H4 (cell line): ENCODE measurements at regions not wholly inside any gene's neighbourhood (a gene's known extent, or its start where the extent isn't known, plus 50 kb on each side); places are given as distances from the start of the nearest gene placed in this dataset.
A peak's percentile ranks its signal among the peaks of the same experiment; 100 is the strongest.
"Not testable (repeated sequence)": the region's sequence is repeated elsewhere in the genome, so short reads cannot be mapped to it uniquely, and the experiment has no call there.

Source experiments
- DNase-seq: peaks from one replicate; pipeline ENCODE4 v3.0.0-alpha.2; 2015; ENCODE audit warnings: low spot score

- DNase-seq = no peak
Measured at GRCh38 chr5:13346401-13346800, 598.1 kb downstream of the DNAH5 start.

GRCh38 chr5:13339093-13339492 lies 605.4 kb downstream of the DNAH5 start:
- no peak for DNase-seq

- DNase-seq = not testable (repeated sequence)
Measured at GRCh38 chr5:13335026-13335425, 609.5 kb downstream of the DNAH5 start.

GRCh38 chr5:13331585-13331984 lies 612.9 kb downstream of the DNAH5 start:
- DNase-seq = no peak

GRCh38 chr5:13328316-13328715 lies 616.2 kb downstream of the DNAH5 start:
- DNase-seq = no peak

- no peak for DNase-seq
Measured at GRCh38 chr5:13325765-13326164, 618.7 kb downstream of the DNAH5 start.

- DNase-seq = no peak
Measured at GRCh38 chr5:13322769-13323168, 621.7 kb downstream of the DNAH5 start.

GRCh38 chr5:13317654-13318053 lies 626.8 kb downstream of the DNAH5 start:
- DNase-seq = no peak

- DNase-seq = no peak
Measured at GRCh38 chr5:13316176-13316575, 628.3 kb downstream of the DNAH5 start.

GRCh38 chr5:13307480-13307879 lies 637.0 kb downstream of the DNAH5 start:
- DNase-seq = no peak

- no peak for DNase-seq
Measured at GRCh38 chr5:13303445-13303844, 641.0 kb downstream of the DNAH5 start.

- DNase-seq = no peak
Measured at GRCh38 chr5:13278811-13279210, 665.7 kb downstream of the DNAH5 start.

- DNase-seq = peak; percentile 10
Measured at GRCh38 chr5:13278148-13278547, 666.3 kb downstream of the DNAH5 start.

GRCh38 chr5:13276156-13276555 lies 668.3 kb downstream of the DNAH5 start:
- no peak for DNase-seq

GRCh38 chr5:13263701-13264100 lies 680.8 kb downstream of the DNAH5 start:
- DNase-seq = no peak

- DNase-seq = no peak
Measured at GRCh38 chr5:13253111-13253510, 691.4 kb downstream of the DNAH5 start.

- DNase-seq = no peak
Measured at GRCh38 chr5:13252699-13253098, 691.8 kb downstream of the DNAH5 start.

GRCh38 chr5:13251623-13252376 lies 692.7 kb downstream of the DNAH5 start:
- DNase-seq = peak; percentile 37

- DNase-seq = peak; percentile 43
Measured at GRCh38 chr5:13250464-13251291, 693.8 kb downstream of the DNAH5 start.

GRCh38 chr5:13249854-13250253 lies 694.6 kb downstream of the DNAH5 start:
- DNase-seq = no peak

GRCh38 chr5:13248253-13248652 lies 696.2 kb downstream of the DNAH5 start:
- peak; percentile 12 for DNase-seq

GRCh38 chr5:13246053-13246452 lies 698.4 kb downstream of the DNAH5 start:
- no peak for DNase-seq

GRCh38 chr5:13244151-13244550 lies 700.3 kb downstream of the DNAH5 start:
- no peak for DNase-seq
